ENCODE measurements at regions not wholly inside any gene's neighbourhood (a gene's known extent, or its start where the extent isn't known, plus 50 kb on each side); places are given as distances from the start of the nearest gene placed in this dataset.

DNA sequence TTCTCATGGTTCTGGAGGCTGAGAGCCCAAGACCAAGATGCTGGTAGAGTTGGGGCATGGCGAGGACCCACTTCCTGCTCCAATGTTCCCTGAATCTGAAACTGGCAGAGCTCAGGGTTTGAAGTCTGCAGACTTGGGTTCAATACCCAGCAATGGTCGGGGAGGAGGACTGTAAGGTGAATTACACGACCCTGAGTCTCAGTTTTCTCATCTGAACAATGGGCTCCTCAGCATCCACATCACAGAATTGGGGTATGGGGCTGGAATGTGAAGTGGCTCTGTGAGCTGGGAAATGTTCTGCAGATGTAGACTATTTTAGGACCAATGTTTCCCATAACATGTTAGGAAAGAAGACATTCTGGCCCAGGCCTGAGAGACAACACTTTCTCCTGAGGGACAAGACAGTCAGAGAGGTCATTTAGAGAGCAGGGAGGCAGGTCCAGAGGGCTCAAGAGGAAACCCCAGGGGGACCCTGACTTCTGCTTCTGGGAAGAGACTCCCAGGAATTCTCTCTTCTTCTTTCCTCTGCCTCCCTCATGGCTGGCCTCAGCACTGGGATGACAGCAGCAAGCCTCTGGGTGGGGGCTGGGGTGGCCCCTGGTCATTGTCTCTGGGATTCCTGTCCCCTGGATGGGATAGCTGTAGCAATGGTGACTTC, 141.3 kb upstream of the PMEPA1 start:
- no peak for DNase-seq
- intact Hi-C loops (cut with DNase I): no loop called here

GRCh38 chr20:57849521-57850215, 139.9 kb upstream of the PMEPA1 start:
- H3K9ac ChIP-seq (ENCODE audit: low read depth in 2 of 2, low read length in 2 of 2): no peak overlapping the region
- intact Hi-C loops (cut with DNase I): no loop called here
- no peaks in the 10 kb centered on the region for H3K27me3 ChIP-seq
- no peaks in the 10 kb centered on the region for H3K36me3 ChIP-seq
- no peaks in the 10 kb centered on the region for H3K9me3 ChIP-seq
- no peak overlapping the region for H3K27ac ChIP-seq
- no peak for DNase-seq
- TF ChIP-seq, protein P1, sequence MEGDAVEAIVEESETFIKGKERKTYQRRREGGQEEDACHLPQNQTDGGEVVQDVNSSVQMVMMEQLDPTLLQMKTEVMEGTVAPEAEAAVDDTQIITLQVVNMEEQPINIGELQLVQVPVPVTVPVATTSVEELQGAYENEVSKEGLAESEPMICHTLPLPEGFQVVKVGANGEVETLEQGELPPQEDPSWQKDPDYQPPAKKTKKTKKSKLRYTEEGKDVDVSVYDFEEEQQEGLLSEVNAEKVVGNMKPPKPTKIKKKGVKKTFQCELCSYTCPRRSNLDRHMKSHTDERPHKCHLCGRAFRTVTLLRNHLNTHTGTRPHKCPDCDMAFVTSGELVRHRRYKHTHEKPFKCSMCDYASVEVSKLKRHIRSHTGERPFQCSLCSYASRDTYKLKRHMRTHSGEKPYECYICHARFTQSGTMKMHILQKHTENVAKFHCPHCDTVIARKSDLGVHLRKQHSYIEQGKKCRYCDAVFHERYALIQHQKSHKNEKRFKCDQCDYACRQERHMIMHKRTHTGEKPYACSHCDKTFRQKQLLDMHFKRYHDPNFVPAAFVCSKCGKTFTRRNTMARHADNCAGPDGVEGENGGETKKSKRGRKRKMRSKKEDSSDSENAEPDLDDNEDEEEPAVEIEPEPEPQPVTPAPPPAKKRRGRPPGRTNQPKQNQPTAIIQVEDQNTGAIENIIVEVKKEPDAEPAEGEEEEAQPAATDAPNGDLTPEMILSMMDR (IDR thresholded peaks at IDR 0.05): no peak
- no peaks in the 10 kb centered on the region for H3K4me1 ChIP-seq
- no peak overlapping the region for H3K4me3 ChIP-seq

More for the DNA sequence above, 141.3 kb upstream of the PMEPA1 start:
- Histone ChIP-seq H3K27ac (no peak overlapping the region), H3K9ac (ENCODE audit: low read depth in 2 of 2, low read length in 2 of 2) (no peak overlapping the region), H3K4me3 (no peak overlapping the region), H3K4me1 (no peaks in the 10 kb centered on the region), H3K36me3 (no peaks in the 10 kb centered on the region), H3K27me3 (no peaks in the 10 kb centered on the region), H3K9me3 (no peaks in the 10 kb centered on the region)
- TF ChIP-seq, protein P1 (IDR thresholded peaks at IDR 0.05): no peak

GRCh38 chr20:57849121-57849520, 139.3 kb upstream of the PMEPA1 start:
- TF ChIP-seq, protein P1 (IDR thresholded peaks at IDR 0.05): no peak
- Histone ChIP-seq H3K36me3 (no peaks in the 10 kb centered on the region), H3K27me3 (no peaks in the 10 kb centered on the region), H3K9ac (ENCODE audit: low read depth in 2 of 2, low read length in 2 of 2) (no peak overlapping the region), H3K4me3 (no peak overlapping the region), H3K9me3 (no peaks in the 10 kb centered on the region), H3K4me1 (no peaks in the 10 kb centered on the region), H3K27ac (no peak overlapping the region)
- no peak for DNase-seq
- intact Hi-C loops (cut with DNase I): no loop called here

DNA sequence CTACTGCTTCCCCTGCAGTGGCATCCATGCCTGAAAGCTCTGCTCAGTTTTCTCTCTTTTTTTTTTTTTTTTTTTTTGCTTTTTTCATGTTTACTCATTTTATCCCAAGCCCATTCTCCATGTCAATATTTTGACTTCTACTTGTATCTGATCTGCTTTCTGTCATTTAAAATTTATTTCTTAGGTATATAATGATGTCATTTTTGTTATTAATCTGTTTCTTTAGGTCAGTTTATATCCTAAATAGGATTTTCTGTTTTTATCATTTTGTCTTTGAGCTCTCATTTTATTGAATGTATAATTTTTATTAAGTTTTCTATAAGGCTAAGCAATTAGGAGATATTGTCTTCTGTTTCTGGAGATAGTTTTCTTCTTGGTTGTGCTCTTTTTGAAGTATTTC, 138.5 kb upstream of the PMEPA1 start:
- H3K27ac ChIP-seq: no peak overlapping the region
- no peaks in the 10 kb centered on the region for H3K4me1 ChIP-seq
- TF ChIP-seq, protein P1 (IDR thresholded peaks at IDR 0.05): no peak
- no peak overlapping the region for H3K9ac ChIP-seq (ENCODE audit: low read depth in 2 of 2, low read length in 2 of 2)
- intact Hi-C loops (cut with DNase I): no loop called here
- H3K27me3 ChIP-seq: no peaks in the 10 kb centered on the region
- no peak for DNase-seq
- H3K4me3 ChIP-seq: no peak overlapping the region
- H3K9me3 ChIP-seq: no peaks in the 10 kb centered on the region
- H3K36me3 ChIP-seq: no peaks in the 10 kb centered on the region

DNA sequence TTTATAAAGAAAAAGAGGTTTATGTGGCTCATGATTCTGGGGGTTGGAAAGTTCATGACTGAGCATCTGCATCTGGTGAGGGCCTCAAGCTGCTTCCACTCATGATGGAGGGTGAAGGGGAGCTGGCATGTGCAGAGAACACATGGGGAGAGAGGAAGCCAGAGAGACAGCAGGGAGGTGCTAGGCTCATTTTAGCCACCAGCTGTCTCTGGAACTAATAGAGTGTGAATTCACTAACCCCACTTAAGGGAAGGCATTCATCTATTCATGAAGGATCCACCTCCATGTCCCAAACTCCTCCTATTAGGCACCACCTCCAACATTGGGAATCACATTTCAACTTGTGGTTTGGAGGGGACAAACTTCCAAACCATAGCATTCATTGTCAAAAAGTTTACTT, 137.3 kb upstream of the PMEPA1 start:
- Histone ChIP-seq H3K9me3 (no peaks in the 10 kb centered on the region), H3K4me1 (no peaks in the 10 kb centered on the region), H3K4me3 (no peak overlapping the region), H3K27me3 (no peaks in the 10 kb centered on the region), H3K36me3 (no peaks in the 10 kb centered on the region), H3K9ac (ENCODE audit: low read depth in 2 of 2, low read length in 2 of 2) (no peak overlapping the region), H3K27ac (no peak overlapping the region)
- intact Hi-C loops (cut with DNase I): no loop called here
- TF ChIP-seq, protein P1 (IDR thresholded peaks at IDR 0.05): no peak
- DNase-seq: no peak
